Inflammatory macrophage (primary cell): ENCODE measurements at regions not wholly inside any gene's neighbourhood (a gene's known extent, or its start where the extent isn't known, plus 50 kb on each side); places are given as distances from the start of the nearest gene placed in this dataset.

Experiments used
- DNase-seq, 2 donors: peaks; one replicate each; pipeline ENCODE4 v3.0.0-alpha.2; 2020 to 2022

GRCh38 chr13:34640179-34640992 lies 301.7 kb upstream of the NBEA start:
- DNase-seq: no peak

- DNase-seq: no peak
Measured at GRCh38 chr13:34640993-34641330, 301.1 kb upstream of the NBEA start.

GRCh38 chr13:34647379-34648150 lies 294.5 kb upstream of the NBEA start:
- DNase-seq: no peak

- DNase-seq: no peak
Measured at GRCh38 chr13:34654203-34654602, 287.9 kb upstream of the NBEA start.

GRCh38 chr13:34654647-34655046 lies 287.4 kb upstream of the NBEA start:
- no peak for DNase-seq

- no peak for DNase-seq
Measured at GRCh38 chr13:34655554-34655953, 286.5 kb upstream of the NBEA start.

GRCh38 chr13:34657716-34658115 lies 284.4 kb upstream of the NBEA start:
- no peak for DNase-seq

GRCh38 chr13:34667286-34668218 lies 274.5 kb upstream of the NBEA start:
- DNase-seq: no peak

- DNase-seq: no peak
Measured at GRCh38 chr13:34671137-34671536, 270.9 kb upstream of the NBEA start.

GRCh38 chr13:34672631-34673030 lies 269.4 kb upstream of the NBEA start:
- no peak for DNase-seq

- no peak for DNase-seq
Measured at GRCh38 chr13:34675626-34676025, 266.4 kb upstream of the NBEA start.

- no peak for DNase-seq
Measured at GRCh38 chr13:34678154-34678553, 263.9 kb upstream of the NBEA start.

GRCh38 chr13:34681405-34681955 lies 260.6 kb upstream of the NBEA start:
- DNase-seq: no peak

- no peak for DNase-seq
Measured at GRCh38 chr13:34695063-34695462, 247.0 kb upstream of the NBEA start.

- DNase-seq: no peak
Measured at GRCh38 chr13:34696296-34696695, 245.8 kb upstream of the NBEA start.

GRCh38 chr13:34696741-34697140 lies 245.3 kb upstream of the NBEA start:
- DNase-seq: no peak

- no peak for DNase-seq
Measured at GRCh38 chr13:34698945-34699344, 243.1 kb upstream of the NBEA start.

- DNase-seq: no peak
Measured at GRCh38 chr13:34700155-34700554, 241.9 kb upstream of the NBEA start.

GRCh38 chr13:34701919-34702318 lies 240.2 kb upstream of the NBEA start:
- DNase-seq: no peak

- DNase-seq: no peak
Measured at GRCh38 chr13:34708566-34709313, 233.3 kb upstream of the NBEA start.

- DNase-seq: no peak
Measured at GRCh38 chr13:34719060-34719875, 222.8 kb upstream of the NBEA start.
